Rectal smooth muscle tissue (tissue), 1 donor: ENCODE measurements at regions not wholly inside any gene's neighbourhood (a gene's known extent, or its start where the extent isn't known, plus 50 kb on each side); places are given as distances from the start of the nearest gene placed in this dataset.

ENCODE experiments used
- H3K27ac ChIP-seq: one replicate; pipeline ENCODE4 v1.7.0; 2013; ENCODE audit warnings: low read depth, low read length, inconsistent platforms
- H3K27me3 ChIP-seq: one replicate; pipeline ENCODE4 v1.7.0; 2013; ENCODE audit warnings: low read length; ENCODE audit not compliant: control insufficient read depth, insufficient read depth
- H3K36me3 ChIP-seq: one replicate; pipeline ENCODE4 v1.7.0; 2013; ENCODE audit warnings: low read length; ENCODE audit not compliant: control insufficient read depth, insufficient read depth
- H3K4me1 ChIP-seq: one replicate; pipeline ENCODE4 v1.7.0; 2013; ENCODE audit warnings: low read length; ENCODE audit not compliant: control insufficient read depth, insufficient read depth
- H3K4me3 ChIP-seq: one replicate; pipeline ENCODE4 v1.7.0; 2013; ENCODE audit warnings: low read length
- H3K9ac ChIP-seq: one replicate; pipeline ENCODE4 v1.7.0; 2013; ENCODE audit warnings: low read length

GRCh38 chr3:110813541-110813940, 258.1 kb upstream of the NECTIN3 start:
- Histone ChIP-seq H3K27me3 (no peaks in the 10 kb centered on the region), H3K4me1 (no peaks in the 10 kb centered on the region), H3K4me3 (no peak overlapping the region), H3K9ac (no peak overlapping the region), H3K36me3 (no peaks in the 10 kb centered on the region), H3K27ac (no peak overlapping the region)

- Histone ChIP-seq H3K9ac (no peak overlapping the region), H3K36me3 (no peaks in the 10 kb centered on the region), H3K27ac (no peak overlapping the region), H3K27me3 (no peaks in the 10 kb centered on the region), H3K4me3 (no peak overlapping the region), H3K4me1 (no peaks in the 10 kb centered on the region)
Observed at GRCh38 chr3:110814170-110815007, 257.2 kb upstream of the NECTIN3 start.

GRCh38 chr3:110815008-110815583, 256.5 kb upstream of the NECTIN3 start:
- Histone ChIP-seq H3K4me3 (no peak overlapping the region), H3K36me3 (no peaks in the 10 kb centered on the region), H3K27me3 (no peaks in the 10 kb centered on the region), H3K27ac (no peak overlapping the region), H3K4me1 (no peaks in the 10 kb centered on the region), H3K9ac (no peak overlapping the region)

- Histone ChIP-seq H3K4me3 (no peak overlapping the region), H3K36me3 (no peaks in the 10 kb centered on the region)
Observed at GRCh38 chr3:110816008-110816407, 255.6 kb upstream of the NECTIN3 start.

GRCh38 chr3:110821586-110821985, 250.0 kb upstream of the NECTIN3 start:
- no peak overlapping the region for H3K27ac ChIP-seq
- H3K27me3 ChIP-seq, result no peaks in the 10 kb centered on the region
- H3K4me3 ChIP-seq, result no peak overlapping the region
- no peaks in the 10 kb centered on the region for H3K4me1 ChIP-seq
- no peak overlapping the region for H3K9ac ChIP-seq
- H3K36me3 ChIP-seq, result no peaks in the 10 kb centered on the region

More at GRCh38 chr3:110816008-110816407, 255.6 kb upstream of the NECTIN3 start:
- no peaks in the 10 kb centered on the region for H3K4me1 ChIP-seq
- no peaks in the 10 kb centered on the region for H3K27me3 ChIP-seq
- H3K9ac ChIP-seq, result no peak overlapping the region
- no peak overlapping the region for H3K27ac ChIP-seq

DNA sequence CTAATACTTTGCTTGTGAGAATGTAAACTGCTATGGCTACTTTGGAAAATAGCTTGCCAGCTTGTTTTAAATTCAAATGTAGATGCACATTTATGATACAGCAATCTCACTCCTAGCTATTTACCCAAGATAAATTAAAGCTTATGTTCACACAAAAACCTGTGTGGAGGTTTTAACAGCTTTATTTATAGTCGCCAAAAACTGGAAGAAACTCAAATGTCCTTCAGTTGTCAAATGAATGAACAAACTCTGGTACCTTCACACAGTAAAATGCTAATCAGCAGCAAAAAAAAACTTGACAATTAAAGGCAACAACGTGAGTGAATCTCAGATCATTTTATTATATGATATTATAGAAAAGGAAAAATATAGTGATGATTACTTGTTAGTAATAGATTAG, 248.6 kb upstream of the NECTIN3 start:
- no peak overlapping the region for H3K9ac ChIP-seq
- H3K4me3 ChIP-seq, result no peak overlapping the region
- H3K27ac ChIP-seq, result no peak overlapping the region
- no peaks in the 10 kb centered on the region for H3K36me3 ChIP-seq
- no peaks in the 10 kb centered on the region for H3K27me3 ChIP-seq
- no peaks in the 10 kb centered on the region for H3K4me1 ChIP-seq

DNA sequence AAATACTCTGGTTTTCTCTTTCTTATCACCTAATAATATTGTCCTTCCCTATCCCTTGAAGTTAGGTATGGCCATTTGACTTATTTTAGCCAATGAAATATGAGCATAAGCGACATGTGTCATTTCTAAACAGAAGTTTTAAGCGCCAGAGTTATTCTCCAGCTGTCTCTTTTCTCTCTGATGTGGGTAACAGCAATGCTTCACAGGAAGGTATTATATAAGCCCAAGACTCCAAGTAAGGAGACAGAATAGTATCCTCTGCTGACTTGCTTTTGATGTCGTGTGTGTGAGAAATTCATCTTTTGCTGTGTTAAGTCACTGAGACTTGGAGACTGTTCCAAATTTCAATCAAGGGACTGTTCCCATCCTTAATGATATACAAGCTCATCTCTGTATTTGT, 224.6 kb upstream of the NECTIN3 start:
- Histone ChIP-seq H3K27me3 (no peaks in the 10 kb centered on the region), H3K4me1 (no peaks in the 10 kb centered on the region), H3K9ac (no peak overlapping the region), H3K27ac (no peak overlapping the region), H3K4me3 (no peak overlapping the region), H3K36me3 (no peaks in the 10 kb centered on the region)

DNA sequence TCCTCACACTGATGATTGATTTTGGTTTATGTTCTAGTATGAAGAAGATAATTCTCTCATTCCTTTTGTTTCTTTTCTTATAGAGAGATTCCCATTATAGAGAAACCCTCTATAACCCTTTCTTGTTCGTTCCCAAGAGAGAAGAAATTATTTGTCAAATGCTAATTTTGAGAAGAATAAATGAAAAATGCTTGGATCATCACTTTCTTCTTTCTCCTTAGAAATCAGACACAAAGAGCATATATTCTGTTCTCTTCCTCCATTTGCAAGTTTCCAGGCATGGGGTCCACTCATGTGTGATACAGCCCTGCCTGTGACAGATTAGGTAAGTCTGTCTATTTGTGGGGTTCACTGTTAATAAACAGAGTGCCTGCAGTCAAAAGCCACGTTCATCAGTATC, 222.6 kb upstream of the NECTIN3 start:
- Histone ChIP-seq H3K4me1 (no peaks in the 10 kb centered on the region), H3K27ac (no peak overlapping the region), H3K27me3 (no peaks in the 10 kb centered on the region), H3K4me3 (no peak overlapping the region), H3K9ac (no peak overlapping the region), H3K36me3 (no peaks in the 10 kb centered on the region)

- no peaks in the 10 kb centered on the region for H3K4me1 ChIP-seq
- H3K4me3 ChIP-seq, result no peak overlapping the region
- no peaks in the 10 kb centered on the region for H3K27me3 ChIP-seq
- H3K9ac ChIP-seq, result no peak overlapping the region
- no peak overlapping the region for H3K27ac ChIP-seq
- no peaks in the 10 kb centered on the region for H3K36me3 ChIP-seq
Observed at GRCh38 chr3:110851736-110852135, 219.9 kb upstream of the NECTIN3 start.

GRCh38 chr3:110855207-110855606, 216.4 kb upstream of the NECTIN3 start:
- Histone ChIP-seq H3K27me3 (no peaks in the 10 kb centered on the region), H3K4me3 (no peak overlapping the region), H3K27ac (no peak overlapping the region), H3K36me3 (no peaks in the 10 kb centered on the region), H3K9ac (no peak overlapping the region), H3K4me1 (no peaks in the 10 kb centered on the region)

DNA sequence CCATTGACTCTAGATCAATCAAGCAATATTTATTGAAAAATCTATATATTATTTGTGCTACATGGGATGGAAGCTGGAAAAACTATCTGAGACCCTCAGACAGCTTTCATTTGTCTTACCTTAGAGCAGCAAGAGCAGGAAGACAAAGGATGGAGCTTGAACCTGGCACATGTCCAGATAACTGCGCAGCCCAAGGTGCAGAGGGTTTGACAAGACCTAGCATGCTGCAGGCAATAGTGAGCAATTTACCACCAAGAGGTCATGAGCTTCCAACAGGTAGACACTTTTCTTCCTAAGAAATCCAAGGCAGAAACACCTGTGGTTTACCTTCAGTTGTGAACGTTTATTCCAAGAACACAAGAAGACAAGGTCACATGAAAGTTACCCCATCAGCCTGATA, 214.7 kb upstream of the NECTIN3 start:
- H3K27ac ChIP-seq, result no peak overlapping the region
- no peak overlapping the region for H3K4me3 ChIP-seq
- no peak overlapping the region for H3K9ac ChIP-seq
- no peaks in the 10 kb centered on the region for H3K36me3 ChIP-seq
- H3K4me1 ChIP-seq, result no peaks in the 10 kb centered on the region
- no peaks in the 10 kb centered on the region for H3K27me3 ChIP-seq

DNA sequence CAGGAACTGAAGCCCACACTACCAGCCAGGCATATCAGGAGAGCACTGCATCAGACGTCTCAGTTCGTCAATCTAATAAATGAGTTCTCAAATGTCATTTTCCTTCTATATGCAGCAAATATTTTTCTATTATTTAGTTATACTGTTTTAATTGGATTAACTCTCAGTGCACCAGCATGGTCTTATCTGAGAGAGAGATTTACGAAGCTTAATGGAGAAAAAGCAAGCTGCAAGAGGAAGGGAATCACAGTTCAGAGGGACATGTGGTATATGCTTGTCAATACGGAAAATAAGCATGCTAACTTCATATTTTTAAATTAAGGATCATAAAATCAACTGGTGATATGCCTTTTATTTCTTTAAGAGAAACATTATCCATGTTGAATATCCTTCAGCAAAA, 213.1 kb upstream of the NECTIN3 start:
- Histone ChIP-seq H3K9ac (no peak overlapping the region), H3K36me3 (no peaks in the 10 kb centered on the region), H3K4me1 (no peaks in the 10 kb centered on the region), H3K27me3 (no peaks in the 10 kb centered on the region), H3K4me3 (no peak overlapping the region), H3K27ac (no peak overlapping the region)

DNA sequence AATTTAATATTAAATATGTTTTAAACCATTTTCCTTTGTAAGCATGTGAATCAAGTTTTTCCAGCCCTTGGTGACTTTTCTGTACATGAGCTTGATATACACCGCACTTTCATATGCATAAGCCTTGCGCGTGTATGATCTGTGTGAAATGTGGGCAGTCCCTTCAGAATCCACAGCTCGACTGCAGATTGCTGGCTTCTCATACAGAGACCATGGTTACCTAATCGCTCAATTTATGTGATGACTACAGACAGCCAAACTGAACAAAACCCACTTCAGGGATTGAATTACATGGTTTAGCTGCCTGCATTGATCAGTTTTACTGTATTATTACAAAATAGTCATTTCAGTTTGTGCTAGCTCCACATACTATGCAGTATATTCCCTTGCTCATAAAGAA, 212.3 kb upstream of the NECTIN3 start:
- no peaks in the 10 kb centered on the region for H3K4me1 ChIP-seq

More for the DNA sequence above, 212.3 kb upstream of the NECTIN3 start:
- H3K27ac ChIP-seq, result no peak overlapping the region
- no peak overlapping the region for H3K9ac ChIP-seq
- H3K27me3 ChIP-seq, result no peaks in the 10 kb centered on the region
- H3K4me3 ChIP-seq, result no peak overlapping the region
- no peaks in the 10 kb centered on the region for H3K36me3 ChIP-seq
